Uterus (tissue), 3 donors: ENCODE measurements at regions not wholly inside any gene's neighbourhood (a gene's known extent, or its start where the extent isn't known, plus 50 kb on each side); places are given as distances from the start of the nearest gene placed in this dataset.

Experiments
- DNase-seq, 2 donors: peaks; one replicate each; pipeline ENCODE4 v3.0.0-alpha.2; 2019 to 2020
- H3K27ac ChIP-seq, 2 donors: fragments of 200-600 bp; sonication (generic); 1 replicate in 1 of 2; 2 replicates in 1 of 2; pipeline ENCODE4 v1.5.1; 2016 to 2018
- H3K27me3 ChIP-seq, 2 donors: fragments of 200-600 bp; sonication (generic); one replicate each; pipeline ENCODE4 v1.5.1; 2018 to 2019; ENCODE audit warnings: control low read depth in 1 of 2
- H3K36me3 ChIP-seq, 2 donors: fragments of 200-600 bp; sonication (generic); one replicate each; pipeline ENCODE4 v1.5.1; 2019; ENCODE audit warnings: control low read depth in 1 of 2
- H3K4me1 ChIP-seq, 2 donors: fragments of 200-600 bp; sonication (generic); one replicate each; pipeline ENCODE4 v1.5.1; 2018 to 2019; ENCODE audit warnings: control low read depth in 1 of 2
- H3K4me3 ChIP-seq, 2 donors: fragments of 200-600 bp; sonication (generic); 1 replicate in 1 of 2; 2 replicates in 1 of 2; pipeline ENCODE4 v1.5.1; 2018 to 2019; ENCODE audit warnings: mild to moderate bottlenecking in 1 of 2
- H3K9me3 ChIP-seq, 2 donors: fragments of 200-600 bp; sonication (generic); one replicate each; pipeline ENCODE4 v1.5.1; 2019; ENCODE audit warnings: control low read depth in 1 of 2
- POLR2A ChIP-seq, 2 donors: fragments of 450-650 bp; IDR thresholded peaks; one replicate each; pipeline ENCODE4 v1.6.1; 2016; ENCODE audit warnings: antibody characterized with exemption in 2 of 2, mild to moderate bottlenecking in 1 of 2, moderate library complexity in 1 of 2
- intact Hi-C: fragments of 100-400 bp; cut with DNase I; formaldehyde crosslinking; loops from one replicate; pipeline ENCODE4 v1.15.1; 2023; ENCODE audit warnings: low total_unique reads
- TF ChIP-seq, protein P1 (sequence below), 4 experiments: fragments of 200-600 bp in 2 of 4; fragments of 450-650 bp in 2 of 4; sonication (generic) in 2 of 4; IDR thresholded peaks; one replicate each; pipeline ENCODE4 v1.5.1; 2016 to 2019; ENCODE audit warnings: antibody characterized with exemption in 4 of 4, mild to moderate bottlenecking in 2 of 4, moderate library complexity in 1 of 4
- donor health status: DM: yes; HTN: yes; CAD: no.

GRCh38 chr4:108322497-108322896 lies 153.8 kb upstream of the LEF1 start:
- Histone ChIP-seq H3K9me3 (no peaks in the 10 kb centered on the region), H3K4me1 (no peaks in the 10 kb centered on the region), H3K4me3 (no peak overlapping the region), H3K27me3 (no peaks in the 10 kb centered on the region), H3K36me3 (no peaks in the 10 kb centered on the region), H3K27ac (no peak overlapping the region)
- DNase-seq: no peak
- no peak for TF ChIP-seq POLR2A (IDR thresholded peaks at IDR 0.05)
- TF ChIP-seq, protein P1, sequence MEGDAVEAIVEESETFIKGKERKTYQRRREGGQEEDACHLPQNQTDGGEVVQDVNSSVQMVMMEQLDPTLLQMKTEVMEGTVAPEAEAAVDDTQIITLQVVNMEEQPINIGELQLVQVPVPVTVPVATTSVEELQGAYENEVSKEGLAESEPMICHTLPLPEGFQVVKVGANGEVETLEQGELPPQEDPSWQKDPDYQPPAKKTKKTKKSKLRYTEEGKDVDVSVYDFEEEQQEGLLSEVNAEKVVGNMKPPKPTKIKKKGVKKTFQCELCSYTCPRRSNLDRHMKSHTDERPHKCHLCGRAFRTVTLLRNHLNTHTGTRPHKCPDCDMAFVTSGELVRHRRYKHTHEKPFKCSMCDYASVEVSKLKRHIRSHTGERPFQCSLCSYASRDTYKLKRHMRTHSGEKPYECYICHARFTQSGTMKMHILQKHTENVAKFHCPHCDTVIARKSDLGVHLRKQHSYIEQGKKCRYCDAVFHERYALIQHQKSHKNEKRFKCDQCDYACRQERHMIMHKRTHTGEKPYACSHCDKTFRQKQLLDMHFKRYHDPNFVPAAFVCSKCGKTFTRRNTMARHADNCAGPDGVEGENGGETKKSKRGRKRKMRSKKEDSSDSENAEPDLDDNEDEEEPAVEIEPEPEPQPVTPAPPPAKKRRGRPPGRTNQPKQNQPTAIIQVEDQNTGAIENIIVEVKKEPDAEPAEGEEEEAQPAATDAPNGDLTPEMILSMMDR (IDR thresholded peaks at IDR 0.05): no peak
- intact Hi-C loops: no loop called here

DNA sequence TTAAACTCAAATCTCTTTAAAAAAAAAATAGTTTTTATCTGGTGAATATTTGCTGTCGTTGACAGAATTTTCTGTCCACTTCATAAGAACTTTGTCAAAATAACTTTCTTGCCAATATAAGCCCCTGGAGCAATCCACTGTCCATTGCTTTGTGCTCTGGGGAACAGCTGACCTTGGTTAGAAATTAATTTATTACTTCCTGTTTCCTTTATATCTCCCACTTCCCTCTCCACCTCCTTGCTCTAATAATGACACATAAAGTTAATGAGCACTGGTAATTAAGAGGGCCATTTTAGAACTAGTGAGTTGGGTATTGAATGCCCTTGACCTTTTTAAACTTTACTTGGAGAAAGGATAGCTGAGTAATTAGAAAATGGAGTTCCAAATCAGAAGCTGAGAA lies 151.3 kb upstream of the LEF1 start:
- Histone ChIP-seq H3K27ac (no peak overlapping the region), H3K9me3 (no peaks in the 10 kb centered on the region), H3K36me3 (no peaks in the 10 kb centered on the region), H3K27me3 (no peaks in the 10 kb centered on the region), H3K4me1 (no peaks in the 10 kb centered on the region), H3K4me3 (no peak overlapping the region)
- TF ChIP-seq, protein P1 (IDR thresholded peaks at IDR 0.05): no peak
- TF ChIP-seq POLR2A (IDR thresholded peaks at IDR 0.05): no peak
- DNase-seq: no peak
- intact Hi-C loops: no loop called here

DNA sequence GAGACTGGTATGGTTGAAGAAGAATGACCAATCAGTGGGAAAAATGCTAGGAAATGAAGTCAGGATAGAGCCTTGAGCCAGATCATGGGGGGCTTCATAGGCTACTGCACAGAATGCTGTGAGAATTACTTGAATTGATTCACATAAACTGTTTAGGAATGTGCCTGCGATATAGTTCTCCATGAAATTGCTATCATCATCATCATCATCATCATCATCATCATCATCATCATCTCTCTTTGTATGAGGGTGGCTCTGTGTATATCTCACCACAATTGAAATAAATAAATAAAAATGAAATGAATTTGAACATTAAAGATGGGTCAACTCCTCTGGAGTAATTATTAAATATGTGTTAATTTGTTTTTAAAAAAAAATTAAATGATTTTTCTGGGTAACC lies 148.6 kb upstream of the LEF1 start:
- Histone ChIP-seq H3K9me3 (no peaks in the 10 kb centered on the region), H3K36me3 (no peaks in the 10 kb centered on the region), H3K4me3 (no peak overlapping the region), H3K27me3 (no peaks in the 10 kb centered on the region), H3K27ac (no peak overlapping the region), H3K4me1 (no peaks in the 10 kb centered on the region)
- no peak for DNase-seq
- TF ChIP-seq, protein P1 (IDR thresholded peaks at IDR 0.05): no peak
- TF ChIP-seq POLR2A (IDR thresholded peaks at IDR 0.05): no peak
- intact Hi-C loops: no loop called here

GRCh38 chr4:108315694-108316093 lies 147.0 kb upstream of the LEF1 start:
- intact Hi-C loops: no loop called here
- TF ChIP-seq, protein P1 (IDR thresholded peaks at IDR 0.05): no peak
- no peak for TF ChIP-seq POLR2A (IDR thresholded peaks at IDR 0.05)
- DNase-seq: no peak
- Histone ChIP-seq H3K4me1 (no peaks in the 10 kb centered on the region), H3K9me3 (no peaks in the 10 kb centered on the region), H3K27ac (no peak overlapping the region), H3K36me3 (no peaks in the 10 kb centered on the region), H3K4me3 (no peak overlapping the region), H3K27me3 (no peaks in the 10 kb centered on the region)

GRCh38 chr4:108314900-108315589 lies 146.3 kb upstream of the LEF1 start:
- no peaks in the 10 kb centered on the region for H3K9me3 ChIP-seq
- DNase-seq: no peak
- no peaks in the 10 kb centered on the region for H3K27me3 ChIP-seq
- TF ChIP-seq, protein P1 (IDR thresholded peaks at IDR 0.05): no peak
- TF ChIP-seq POLR2A (IDR thresholded peaks at IDR 0.05): no peak
- H3K4me1 ChIP-seq: no peaks in the 10 kb centered on the region
- intact Hi-C loops: no loop called here
- H3K27ac ChIP-seq: no peak overlapping the region
- H3K4me3 ChIP-seq: no peak overlapping the region
- H3K36me3 ChIP-seq: no peaks in the 10 kb centered on the region
